ENCODE measurements at regions not wholly inside any gene's neighbourhood (a gene's known extent, or its start where the extent isn't known, plus 50 kb on each side); places are given as distances from the start of the nearest gene placed in this dataset.

- TF ChIP-seq EP300 (IDR thresholded peaks at IDR 0.05) = no peak
- no peak for TF ChIP-seq CTCF (IDR thresholded peaks at IDR 0.05)
- TF ChIP-seq POLR2A (IDR thresholded peaks at IDR 0.05) = no peak
Observed at GRCh38 chr11:43238341-43238740, 73.5 kb upstream of the API5 start.
